GM12878 (cell line): ENCODE measurements at regions not wholly inside any gene's neighbourhood (a gene's known extent, or its start where the extent isn't known, plus 50 kb on each side); places are given as distances from the start of the nearest gene placed in this dataset.

Source experiments
- EGR1 ChIP-seq, 2 experiments: IDR thresholded peaks; 1 replicate in 1 of 2; 2 replicates in 1 of 2; pipeline ENCODE4 v1.6.1; 2011 to 2012; ENCODE audit warnings: low read depth in 2 of 2, low read length in 2 of 2, borderline replicate concordance in 1 of 2, mild to moderate bottlenecking in 1 of 2, moderate library complexity in 1 of 2
- EZH2 ChIP-seq: IDR thresholded peaks from 2 replicates; pipeline ENCODE4 v1.6.1; 2012; ENCODE audit warnings: low read depth, mild to moderate bottlenecking, control low read depth, inconsistent platforms, low read length, borderline replicate concordance; ENCODE audit not compliant: control insufficient read depth
- JUNB ChIP-seq: IDR thresholded peaks from 2 replicates; pipeline ENCODE4 v1.6.1; 2016; ENCODE audit warnings: antibody characterized with exemption, mild to moderate bottlenecking
- KDM1A ChIP-seq: fragments of 200-600 bp; sonication (generic); IDR thresholded peaks from 2 replicates; pipeline ENCODE4 v1.6.1; 2016; ENCODE audit warnings: borderline replicate concordance
- PAX5 ChIP-seq: IDR thresholded peaks from 2 replicates; pipeline ENCODE4 v1.6.1; 2011; ENCODE audit warnings: low read depth, low read length, borderline replicate concordance
- POLR2A ChIP-seq: IDR thresholded peaks from 2 replicates; pipeline ENCODE4 v1.6.1; 2011; ENCODE audit warnings: low read depth, mild to moderate bottlenecking, low read length
- POLR2AphosphoS5 ChIP-seq: IDR thresholded peaks from 2 replicates; pipeline ENCODE4 v1.6.1; 2011; ENCODE audit warnings: mild to moderate bottlenecking, low read length, inconsistent platforms
- ZBED1 ChIP-seq: IDR thresholded peaks from 2 replicates; pipeline ENCODE4 v1.6.1; 2016; ENCODE audit warnings: borderline replicate concordance
- ZNF622 ChIP-seq: fragments of 450-650 bp; IDR thresholded peaks from 2 replicates; pipeline ENCODE4 v1.6.1; 2017; ENCODE audit warnings: mild to moderate bottlenecking, inconsistent platforms
- ZZZ3 ChIP-seq: IDR thresholded peaks from 2 replicates; pipeline ENCODE4 v1.6.1; 2011; ENCODE audit warnings: low read depth; ENCODE audit not compliant: control insufficient read depth, insufficient read length
- TF ChIP-seq, protein P1 (sequence below): IDR thresholded peaks from 2 replicates; pipeline ENCODE4 v1.6.1; 2012; ENCODE audit warnings: mild to moderate bottlenecking, low read depth, low read length
- TF ChIP-seq, protein P2 (sequence below), 3 experiments: IDR thresholded peaks in 2 of 3; conservative IDR thresholded peaks in 1 of 3; 2 replicates each; pipeline ENCODE4 v1.5.1; 2011; ENCODE audit warnings: low read depth in 3 of 3, low read length in 3 of 3, mild to moderate bottlenecking in 3 of 3, control low read depth in 2 of 3, moderate library complexity in 2 of 3, inconsistent platforms in 1 of 3, mixed read lengths in 1 of 3; ENCODE audit not compliant: control insufficient read depth in 2 of 3, insufficient read depth in 1 of 3; ENCODE audit errors: extremely low read depth in 1 of 3
- TF ChIP-seq, protein P3 (sequence below): fragments of 450-650 bp; IDR thresholded peaks from 2 replicates; pipeline ENCODE4 v1.6.1; 2016; ENCODE audit warnings: mild to moderate bottlenecking, moderate library complexity, borderline replicate concordance

DNA sequence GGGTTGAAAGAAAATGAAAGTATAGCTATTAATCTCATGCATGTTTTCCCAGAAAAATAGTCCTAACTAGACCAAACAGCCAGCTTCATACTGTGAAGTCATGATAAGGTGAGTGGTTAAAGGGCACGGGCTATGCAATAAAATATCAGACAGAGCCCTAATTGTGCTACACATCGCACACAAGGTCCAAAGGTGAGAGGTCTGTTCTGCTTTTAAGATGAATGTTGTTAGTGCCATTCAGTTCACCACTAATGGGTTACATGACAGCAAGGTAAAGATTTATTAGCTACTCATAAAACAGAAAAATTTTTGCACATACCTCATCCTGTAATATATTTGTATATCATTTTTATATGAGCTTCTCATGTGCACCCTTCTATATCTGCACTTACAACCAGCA, 105.0 kb upstream of the STK17B start:
- TF ChIP-seq, protein P1, sequence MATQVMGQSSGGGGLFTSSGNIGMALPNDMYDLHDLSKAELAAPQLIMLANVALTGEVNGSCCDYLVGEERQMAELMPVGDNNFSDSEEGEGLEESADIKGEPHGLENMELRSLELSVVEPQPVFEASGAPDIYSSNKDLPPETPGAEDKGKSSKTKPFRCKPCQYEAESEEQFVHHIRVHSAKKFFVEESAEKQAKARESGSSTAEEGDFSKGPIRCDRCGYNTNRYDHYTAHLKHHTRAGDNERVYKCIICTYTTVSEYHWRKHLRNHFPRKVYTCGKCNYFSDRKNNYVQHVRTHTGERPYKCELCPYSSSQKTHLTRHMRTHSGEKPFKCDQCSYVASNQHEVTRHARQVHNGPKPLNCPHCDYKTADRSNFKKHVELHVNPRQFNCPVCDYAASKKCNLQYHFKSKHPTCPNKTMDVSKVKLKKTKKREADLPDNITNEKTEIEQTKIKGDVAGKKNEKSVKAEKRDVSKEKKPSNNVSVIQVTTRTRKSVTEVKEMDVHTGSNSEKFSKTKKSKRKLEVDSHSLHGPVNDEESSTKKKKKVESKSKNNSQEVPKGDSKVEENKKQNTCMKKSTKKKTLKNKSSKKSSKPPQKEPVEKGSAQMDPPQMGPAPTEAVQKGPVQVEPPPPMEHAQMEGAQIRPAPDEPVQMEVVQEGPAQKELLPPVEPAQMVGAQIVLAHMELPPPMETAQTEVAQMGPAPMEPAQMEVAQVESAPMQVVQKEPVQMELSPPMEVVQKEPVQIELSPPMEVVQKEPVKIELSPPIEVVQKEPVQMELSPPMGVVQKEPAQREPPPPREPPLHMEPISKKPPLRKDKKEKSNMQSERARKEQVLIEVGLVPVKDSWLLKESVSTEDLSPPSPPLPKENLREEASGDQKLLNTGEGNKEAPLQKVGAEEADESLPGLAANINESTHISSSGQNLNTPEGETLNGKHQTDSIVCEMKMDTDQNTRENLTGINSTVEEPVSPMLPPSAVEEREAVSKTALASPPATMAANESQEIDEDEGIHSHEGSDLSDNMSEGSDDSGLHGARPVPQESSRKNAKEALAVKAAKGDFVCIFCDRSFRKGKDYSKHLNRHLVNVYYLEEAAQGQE: no peak
- TF ChIP-seq EGR1 (IDR thresholded peaks at IDR 0.05; ENCODE audit: borderline replicate concordance in 1 of 2, low read depth in 2 of 2, low read length in 2 of 2) (no peak), POLR2A (no peak), EZH2 (no peak), ZZZ3 (no peak), PAX5 (no peak), POLR2AphosphoS5 (no peak), ZNF622 (no peak), JUNB (no peak), ZBED1 (no peak), KDM1A (no peak)
- TF ChIP-seq, protein P2, sequence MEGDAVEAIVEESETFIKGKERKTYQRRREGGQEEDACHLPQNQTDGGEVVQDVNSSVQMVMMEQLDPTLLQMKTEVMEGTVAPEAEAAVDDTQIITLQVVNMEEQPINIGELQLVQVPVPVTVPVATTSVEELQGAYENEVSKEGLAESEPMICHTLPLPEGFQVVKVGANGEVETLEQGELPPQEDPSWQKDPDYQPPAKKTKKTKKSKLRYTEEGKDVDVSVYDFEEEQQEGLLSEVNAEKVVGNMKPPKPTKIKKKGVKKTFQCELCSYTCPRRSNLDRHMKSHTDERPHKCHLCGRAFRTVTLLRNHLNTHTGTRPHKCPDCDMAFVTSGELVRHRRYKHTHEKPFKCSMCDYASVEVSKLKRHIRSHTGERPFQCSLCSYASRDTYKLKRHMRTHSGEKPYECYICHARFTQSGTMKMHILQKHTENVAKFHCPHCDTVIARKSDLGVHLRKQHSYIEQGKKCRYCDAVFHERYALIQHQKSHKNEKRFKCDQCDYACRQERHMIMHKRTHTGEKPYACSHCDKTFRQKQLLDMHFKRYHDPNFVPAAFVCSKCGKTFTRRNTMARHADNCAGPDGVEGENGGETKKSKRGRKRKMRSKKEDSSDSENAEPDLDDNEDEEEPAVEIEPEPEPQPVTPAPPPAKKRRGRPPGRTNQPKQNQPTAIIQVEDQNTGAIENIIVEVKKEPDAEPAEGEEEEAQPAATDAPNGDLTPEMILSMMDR (IDR thresholded peaks at IDR 0.05 in 2 of 3, conservative IDR thresholded peaks at IDR 0.05 in 1 of 3; ENCODE audit: control insufficient read depth in 2 of 3, extremely low read depth in 1 of 3, insufficient read depth in 1 of 3, low read depth in 3 of 3, low read length in 3 of 3): no peak
- TF ChIP-seq, protein P3, sequence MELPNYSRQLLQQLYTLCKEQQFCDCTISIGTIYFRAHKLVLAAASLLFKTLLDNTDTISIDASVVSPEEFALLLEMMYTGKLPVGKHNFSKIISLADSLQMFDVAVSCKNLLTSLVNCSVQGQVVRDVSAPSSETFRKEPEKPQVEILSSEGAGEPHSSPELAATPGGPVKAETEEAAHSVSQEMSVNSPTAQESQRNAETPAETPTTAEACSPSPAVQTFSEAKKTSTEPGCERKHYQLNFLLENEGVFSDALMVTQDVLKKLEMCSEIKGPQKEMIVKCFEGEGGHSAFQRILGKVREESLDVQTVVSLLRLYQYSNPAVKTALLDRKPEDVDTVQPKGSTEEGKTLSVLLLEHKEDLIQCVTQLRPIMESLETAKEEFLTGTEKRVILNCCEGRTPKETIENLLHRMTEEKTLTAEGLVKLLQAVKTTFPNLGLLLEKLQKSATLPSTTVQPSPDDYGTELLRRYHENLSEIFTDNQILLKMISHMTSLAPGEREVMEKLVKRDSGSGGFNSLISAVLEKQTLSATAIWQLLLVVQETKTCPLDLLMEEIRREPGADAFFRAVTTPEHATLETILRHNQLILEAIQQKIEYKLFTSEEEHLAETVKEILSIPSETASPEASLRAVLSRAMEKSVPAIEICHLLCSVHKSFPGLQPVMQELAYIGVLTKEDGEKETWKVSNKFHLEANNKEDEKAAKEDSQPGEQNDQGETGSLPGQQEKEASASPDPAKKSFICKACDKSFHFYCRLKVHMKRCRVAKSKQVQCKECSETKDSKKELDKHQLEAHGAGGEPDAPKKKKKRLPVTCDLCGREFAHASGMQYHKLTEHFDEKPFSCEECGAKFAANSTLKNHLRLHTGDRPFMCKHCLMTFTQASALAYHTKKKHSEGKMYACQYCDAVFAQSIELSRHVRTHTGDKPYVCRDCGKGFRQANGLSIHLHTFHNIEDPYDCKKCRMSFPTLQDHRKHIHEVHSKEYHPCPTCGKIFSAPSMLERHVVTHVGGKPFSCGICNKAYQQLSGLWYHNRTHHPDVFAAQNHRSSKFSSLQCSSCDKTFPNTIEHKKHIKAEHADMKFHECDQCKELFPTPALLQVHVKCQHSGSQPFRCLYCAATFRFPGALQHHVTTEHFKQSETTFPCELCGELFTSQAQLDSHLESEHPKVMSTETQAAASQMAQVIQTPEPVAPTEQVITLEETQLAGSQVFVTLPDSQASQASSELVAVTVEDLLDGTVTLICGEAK: no peak
